Amygdala (tissue), 56 donors: ENCODE measurements at regions not wholly inside any gene's neighbourhood (a gene's known extent, or its start where the extent isn't known, plus 50 kb on each side); places are given as distances from the start of the nearest gene placed in this dataset.
A peak's percentile ranks its signal among the peaks of the same experiment; 100 is the strongest.
"Not testable (repeated sequence)": the region's sequence is repeated elsewhere in the genome, so short reads cannot be mapped to it uniquely, and the experiment has no call there.

Experiments used
- DNase-seq, 56 donors: peaks; one replicate each; lab custom pipeline; 2025; lab: John Stamatoyannopoulos, UW

- DNase-seq: no peak
Measured at GRCh38 chr5:71899865-71900342, 180.8 kb downstream of the CARTPT start.

GRCh38 chr5:71903808-71904207 lies 184.7 kb downstream of the CARTPT start:
- DNase-seq: no peak

GRCh38 chr5:71904852-71905251 lies 185.8 kb downstream of the CARTPT start:
- no peak for DNase-seq

- DNase-seq: no peak
Measured at GRCh38 chr5:71905834-71906711, 187.0 kb downstream of the CARTPT start.

GRCh38 chr5:71907001-71907588 lies 188.0 kb downstream of the CARTPT start:
- DNase-seq: no peak

GRCh38 chr5:71907608-71908145 lies 188.6 kb downstream of the CARTPT start:
- no peak for DNase-seq

GRCh38 chr5:71910741-71911140 lies 191.7 kb downstream of the CARTPT start:
- DNase-seq: no peak

- DNase-seq: no peak
Measured at GRCh38 chr5:71912021-71912420, 192.9 kb downstream of the CARTPT start.

GRCh38 chr5:71914281-71914680 lies 193.0 kb upstream of the MAP1B start:
- no peak for DNase-seq

GRCh38 chr5:71922584-71923106 lies 184.6 kb upstream of the MAP1B start:
- no peak for DNase-seq

GRCh38 chr5:71923755-71924154 lies 183.5 kb upstream of the MAP1B start:
- DNase-seq: no peak

- DNase-seq: no peak
Measured at GRCh38 chr5:71924325-71924724, 182.9 kb upstream of the MAP1B start.

- no peak for DNase-seq
Measured at GRCh38 chr5:71924980-71925379, 182.3 kb upstream of the MAP1B start.

- no peak for DNase-seq
Measured at GRCh38 chr5:71925608-71926091, 181.6 kb upstream of the MAP1B start.

GRCh38 chr5:71929003-71929402 lies 178.3 kb upstream of the MAP1B start:
- no peak for DNase-seq

GRCh38 chr5:71930554-71930953 lies 176.7 kb upstream of the MAP1B start:
- DNase-seq: not testable (repeated sequence)

- DNase-seq: peak in 1 of 56 donors; percentile 29
Measured at GRCh38 chr5:71932131-71932654, 175.1 kb upstream of the MAP1B start.

- peak in 33 of 56 donors; percentile 2 to 82 (median 37) for DNase-seq
Measured at GRCh38 chr5:71932655-71933338, 174.5 kb upstream of the MAP1B start.

- no peak for DNase-seq
Measured at GRCh38 chr5:71934322-71934721, 173.0 kb upstream of the MAP1B start.
